ENCODE measurements at regions not wholly inside any gene's neighbourhood (a gene's known extent, or its start where the extent isn't known, plus 50 kb on each side); places are given as distances from the start of the nearest gene placed in this dataset.

GRCh38 chr20:60304026-60304590 is 345.9 kb downstream of the CDH26 start:
- H3K4me3 ChIP-seq (ENCODE audit: low read depth, low read length): no peak overlapping the region
- no peak for TF ChIP-seq CTCF (conservative IDR thresholded peaks at IDR 0.05; ENCODE audit: low read depth, low read length)
- no peak for DNase-seq (ENCODE audit: low read depth)

- DNase-seq (ENCODE audit: low read depth): no peak
- no peak overlapping the region for H3K4me3 ChIP-seq (ENCODE audit: low read depth, low read length)
- no peak for TF ChIP-seq CTCF (conservative IDR thresholded peaks at IDR 0.05; ENCODE audit: low read depth, low read length)
These were observed 346.7 kb downstream of the CDH26 start for GRCh38 chr20:60304931-60305330.

- no peak for DNase-seq (ENCODE audit: low read depth)
- TF ChIP-seq CTCF (conservative IDR thresholded peaks at IDR 0.05; ENCODE audit: low read depth, low read length): no peak
These were observed 347.9 kb downstream of the CDH26 start for GRCh38 chr20:60306105-60306504.

GRCh38 chr20:60306551-60306950 is 348.3 kb downstream of the CDH26 start:
- no peak for TF ChIP-seq CTCF (conservative IDR thresholded peaks at IDR 0.05; ENCODE audit: low read depth, low read length)
- H3K4me3 ChIP-seq (ENCODE audit: low read depth, low read length): no peak overlapping the region
- no peak for DNase-seq (ENCODE audit: low read depth)

More at GRCh38 chr20:60306105-60306504, 347.9 kb downstream of the CDH26 start:
- no peak overlapping the region for H3K4me3 ChIP-seq (ENCODE audit: low read depth, low read length)

GRCh38 chr20:60310560-60311349 is 352.5 kb downstream of the CDH26 start:
- no peak for TF ChIP-seq CTCF (conservative IDR thresholded peaks at IDR 0.05; ENCODE audit: low read depth, low read length)
- H3K4me3 ChIP-seq (ENCODE audit: low read depth, low read length): no peak overlapping the region
- no peak for DNase-seq (ENCODE audit: low read depth)

GRCh38 chr20:60313191-60313590 is 355.0 kb downstream of the CDH26 start:
- no peak overlapping the region for H3K4me3 ChIP-seq (ENCODE audit: low read depth, low read length)
- DNase-seq (ENCODE audit: low read depth): no peak
- TF ChIP-seq CTCF (conservative IDR thresholded peaks at IDR 0.05; ENCODE audit: low read depth, low read length): no peak

GRCh38 chr20:60313614-60314013 is 355.4 kb downstream of the CDH26 start:
- no peak overlapping the region for H3K4me3 ChIP-seq (ENCODE audit: low read depth, low read length)
- TF ChIP-seq CTCF (conservative IDR thresholded peaks at IDR 0.05; ENCODE audit: low read depth, low read length): no peak
- DNase-seq (ENCODE audit: low read depth): no peak
